K562 (cell line): ENCODE measurements at regions not wholly inside any gene's neighbourhood (a gene's known extent, or its start where the extent isn't known, plus 50 kb on each side); places are given as distances from the start of the nearest gene placed in this dataset.
"Not testable (repeated sequence)": the region's sequence is repeated elsewhere in the genome, so short reads cannot be mapped to it uniquely, and the experiment has no call there.

Experiments used
- ATAC-seq: fragments of 200-7000 bp; cut with Tn5 transposase; 3 replicates; pipeline ENCODE4 v1.9.1; 2020; ENCODE audit warnings: moderate library complexity
- BruUV-seq: library from RNA; stranded (reverse); fragments of 400-500 nt; replicated peaks from 2 replicates; lab custom pipeline; 2021; lab: Mats Ljungman, UMichigan
- CTCF ChIA-PET: fragments of 300-600 bp; formaldehyde crosslinking; extraction: SDS; loops from one replicate; lab custom pipeline; 2021; ENCODE audit warnings: low intra/inter-chr PET ratio; lab: Yijun Ruan, JAX
- POLR2A ChIA-PET: fragments of 300-600, 350-650 bp; sonication (Branson Sonifier 250); formaldehyde crosslinking; extraction: SDS; loops from one replicate; lab custom pipeline; 2021; ENCODE audit warnings: antibody characterized with exemption, inconsistent platforms; lab: Yijun Ruan, JAX
- DNase-seq, 4 experiments: peaks; one replicate each; pipeline versions ENCODE4 v3.0.0 to v3.0.0-alpha.2; 2011 to 2018; ENCODE audit warnings: low spot score in 3 of 4, mixed read lengths in 3 of 4; ENCODE audit errors: extremely low read depth in 1 of 4
- FAIRE-seq: peaks from 2 replicates; lab custom pipeline; 2011; peaks lifted over from hg19 to GRCh38; lab: Jason Lieb, UNC
- H2AFZ ChIP-seq: 2 replicates; pipeline ENCODE4 v1.6.0; 2011; ENCODE audit warnings: low read depth, low read length, control low read depth, inconsistent platforms
- H3K27ac ChIP-seq: fragments of 200-600 bp; 3 replicates; pipeline ENCODE4 v1.8.0; 2011; ENCODE audit warnings: low read depth, mild to moderate bottlenecking, control low read depth, inconsistent platforms, low read length, moderate library complexity, mixed read lengths; ENCODE audit errors: extremely low read depth
- H3K27me3 ChIP-seq, 2 experiments: fragments of 300-600 bp in 1 of 2; 2 replicates in 1 of 2; 3 replicates in 1 of 2; pipeline versions ENCODE4 v1.6.0 to v1.8.0; 2011; ENCODE audit warnings: inconsistent platforms in 2 of 2, low read length in 2 of 2, mild to moderate bottlenecking in 1 of 2, mixed read lengths in 1 of 2, moderate library complexity in 1 of 2; ENCODE audit not compliant: control insufficient read depth in 2 of 2, insufficient read depth in 2 of 2
- H3K36me3 ChIP-seq: fragments of 300-600 bp; 3 replicates; pipeline ENCODE4 v1.8.0; 2011; ENCODE audit warnings: mild to moderate bottlenecking, low read length, inconsistent platforms; ENCODE audit not compliant: control insufficient read depth, insufficient read depth
- H3K4me1 ChIP-seq, 2 experiments: fragments of 200-600 bp in 1 of 2; replicated peaks in 1 of 2; 2 replicates in 1 of 2; 3 replicates in 1 of 2; pipeline versions ENCODE4 v1.5.1 to v1.8.0; 2011; ENCODE audit warnings: inconsistent platforms in 2 of 2, low read length in 2 of 2, mild to moderate bottlenecking in 1 of 2, mixed read lengths in 1 of 2, moderate library complexity in 1 of 2; ENCODE audit not compliant: control insufficient read depth in 2 of 2, insufficient read depth in 2 of 2
- H3K4me2 ChIP-seq: 2 replicates; pipeline ENCODE4 v1.6.1; 2011; ENCODE audit warnings: low read length, control low read depth, inconsistent platforms, mixed read lengths; ENCODE audit not compliant: insufficient read depth
- H3K4me3 ChIP-seq: fragments of 200-600 bp; sonication (generic), shearing (Covaris generic); 2 replicates; pipeline ENCODE4 v1.5.1; 2016; ENCODE audit warnings: control low read depth, inconsistent platforms
- H3K79me2 ChIP-seq: fragments of 200-600 bp; 3 replicates; pipeline ENCODE4 v1.8.0; 2011; ENCODE audit warnings: low read length, inconsistent platforms; ENCODE audit not compliant: control insufficient read depth, insufficient read depth
- H3K9ac ChIP-seq, 2 experiments: 2 replicates each; pipeline versions ENCODE4 v1.6.0 to v1.6.1; 2011; ENCODE audit warnings: low read depth in 2 of 2, low read length in 2 of 2, control low read depth in 1 of 2, inconsistent platforms in 1 of 2, mild to moderate bottlenecking in 1 of 2, mixed read lengths in 1 of 2; ENCODE audit not compliant: insufficient read depth in 1 of 2
- H3K9me1 ChIP-seq: one replicate; pipeline ENCODE4 v1.6.0; 2011; ENCODE audit warnings: inconsistent platforms, mild to moderate bottlenecking, low read length, moderate library complexity; ENCODE audit not compliant: control insufficient read depth, insufficient read depth
- H3K9me3 ChIP-seq: replicated peaks from 2 replicates; pipeline ENCODE4 v1.5.1; 2011; ENCODE audit warnings: low read depth, low read length, inconsistent platforms; ENCODE audit not compliant: control insufficient read depth, insufficient read depth
- H4K20me1 ChIP-seq: replicated peaks from 2 replicates; pipeline ENCODE4 v1.6.1; 2011; ENCODE audit warnings: low read length, inconsistent platforms, mixed read lengths; ENCODE audit not compliant: control insufficient read depth, insufficient read depth
- MECOM ChIP-seq: fragments of 250-450 bp; sonication (Bioruptor Pico); IDR thresholded peaks from 2 replicates; pipeline ENCODE4 v1.8.0; 2022; ENCODE audit warnings: inconsistent platforms
- RFX7 ChIP-seq: fragments of 250-450 bp; sonication (Bioruptor Pico); IDR thresholded peaks from 2 replicates; pipeline ENCODE4 v1.5.1; 2021; ENCODE audit warnings: mild to moderate bottlenecking
- ZBTB11 ChIP-seq, 3 experiments: fragments of 200-800 bp in 1 of 3; fragments of 250-450 bp in 1 of 3; fragments of 450-650 bp in 1 of 3; sonication (Bioruptor Pico) in 1 of 3; sonication (Bioruptor generic) in 1 of 3; formaldehyde crosslinking in 1 of 3; IDR thresholded peaks; 2 replicates each; pipeline versions ENCODE4 v1.6.1 to v1.8.0; 2016 to 2022; ENCODE audit warnings: mild to moderate bottlenecking in 2 of 3, missing genetic modification characterization in 2 of 3, missing compliant biosample characterization in 1 of 3, moderate library complexity in 1 of 3
- ZNF239 ChIP-seq: fragments of 250-450 bp; sonication (Bioruptor Pico); IDR thresholded peaks from 2 replicates; pipeline ENCODE4 v1.4.0; 2020; ENCODE audit warnings: mild to moderate bottlenecking
- WGBS: fragments of 100-300 bp; shearing (Covaris generic); methylation state at CpG from one replicate; pipeline ENCODE4 v1.1.6; 2016; ENCODE audit warnings: low coverage, mixed read lengths; ENCODE audit not compliant: insufficient coverage; ENCODE audit errors: missing lambda C conversion rate; 5-methylcytosine and 5-hydroxymethylcytosine counted together
- in situ Hi-C: fragments of 300-500 bp; cut with MboI; formaldehyde crosslinking; loops from 4 replicates; pipeline ENCODE4 v1.15.0; 2018; ENCODE audit warnings: inconsistent platforms, mixed read lengths
- intact Hi-C: fragments of 100-400 bp; cut with micrococcal nuclease; formaldehyde crosslinking; loops from 2 replicates; pipeline ENCODE4 v1.14.2; 2022
- TF ChIP-seq, protein P1 (sequence below), 2 experiments: fragments of 450-650 bp; formaldehyde crosslinking in 1 of 2; IDR thresholded peaks; 2 replicates each; pipeline versions ENCODE4 v1.4.0 to v1.6.1; 2014 to 2020; ENCODE audit warnings: mild to moderate bottlenecking in 2 of 2, borderline replicate concordance in 1 of 2, low read depth in 1 of 2

GRCh38 chr12:92408072-92408900 is 262.6 kb upstream of the BTG1 start (continued):
- TF ChIP-seq ZBTB11 (CRISPR knock-in tag; IDR thresholded peaks at IDR 0.05) (no peak), ZNF239 (CRISPR knock-in tag) (no peak), MECOM (CRISPR knock-in tag) (no peak), RFX7 (CRISPR knock-in tag) (no peak)
- TF ChIP-seq, protein P1, sequence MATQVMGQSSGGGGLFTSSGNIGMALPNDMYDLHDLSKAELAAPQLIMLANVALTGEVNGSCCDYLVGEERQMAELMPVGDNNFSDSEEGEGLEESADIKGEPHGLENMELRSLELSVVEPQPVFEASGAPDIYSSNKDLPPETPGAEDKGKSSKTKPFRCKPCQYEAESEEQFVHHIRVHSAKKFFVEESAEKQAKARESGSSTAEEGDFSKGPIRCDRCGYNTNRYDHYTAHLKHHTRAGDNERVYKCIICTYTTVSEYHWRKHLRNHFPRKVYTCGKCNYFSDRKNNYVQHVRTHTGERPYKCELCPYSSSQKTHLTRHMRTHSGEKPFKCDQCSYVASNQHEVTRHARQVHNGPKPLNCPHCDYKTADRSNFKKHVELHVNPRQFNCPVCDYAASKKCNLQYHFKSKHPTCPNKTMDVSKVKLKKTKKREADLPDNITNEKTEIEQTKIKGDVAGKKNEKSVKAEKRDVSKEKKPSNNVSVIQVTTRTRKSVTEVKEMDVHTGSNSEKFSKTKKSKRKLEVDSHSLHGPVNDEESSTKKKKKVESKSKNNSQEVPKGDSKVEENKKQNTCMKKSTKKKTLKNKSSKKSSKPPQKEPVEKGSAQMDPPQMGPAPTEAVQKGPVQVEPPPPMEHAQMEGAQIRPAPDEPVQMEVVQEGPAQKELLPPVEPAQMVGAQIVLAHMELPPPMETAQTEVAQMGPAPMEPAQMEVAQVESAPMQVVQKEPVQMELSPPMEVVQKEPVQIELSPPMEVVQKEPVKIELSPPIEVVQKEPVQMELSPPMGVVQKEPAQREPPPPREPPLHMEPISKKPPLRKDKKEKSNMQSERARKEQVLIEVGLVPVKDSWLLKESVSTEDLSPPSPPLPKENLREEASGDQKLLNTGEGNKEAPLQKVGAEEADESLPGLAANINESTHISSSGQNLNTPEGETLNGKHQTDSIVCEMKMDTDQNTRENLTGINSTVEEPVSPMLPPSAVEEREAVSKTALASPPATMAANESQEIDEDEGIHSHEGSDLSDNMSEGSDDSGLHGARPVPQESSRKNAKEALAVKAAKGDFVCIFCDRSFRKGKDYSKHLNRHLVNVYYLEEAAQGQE (IDR thresholded peaks at IDR 0.05; ENCODE audit: borderline replicate concordance): peak; percentile 79
- TF ChIP-seq, protein P1 (CRISPR knock-in tag; IDR thresholded peaks at IDR 0.05; ENCODE audit: low read depth): no peak

- H3K4me3 ChIP-seq, CTCF ChIA-PET, POLR2A ChIA-PET, H3K79me2 ChIP-seq, H3K4me2 ChIP-seq, H3K27me3 ChIP-seq, H3K9me1 ChIP-seq, H2AFZ ChIP-seq, BruUV-seq, in situ Hi-C loops, H3K36me3 ChIP-seq, ATAC-seq, H3K9me3 ChIP-seq, DNase-seq, H3K9ac ChIP-seq, H3K27ac ChIP-seq, FAIRE-seq, H4K20me1 ChIP-seq: not testable (repeated sequence)
- intact Hi-C loops: loop anchor here (10.0 kb wide), 3 partner anchors 172 to 1022 kb away; no protein-coding TSS in a partner anchor
- H3K4me1 ChIP-seq: peaks cover 7 to 29% of the 10 kb centered on the region in 2 experiments; a peak in 4 of 5 replicates
- WGBS: 96% methylated on average over 21 of the region's 40 CpGs
These were observed 260.9 kb upstream of the BTG1 start for GRCh38 chr12:92406404-92407070.
